ENCODE measurements at regions not wholly inside any gene's neighbourhood (a gene's known extent, or its start where the extent isn't known, plus 50 kb on each side); places are given as distances from the start of the nearest gene placed in this dataset.

- DNase-seq (ENCODE audit: low spot score): no peak
- no peak overlapping the region for H3K27ac Mint-ChIP-seq (ENCODE audit: unreplicated experiment)
- H3K4me3 Mint-ChIP-seq (ENCODE audit: unreplicated experiment): no peak overlapping the region
- H3K4me1 Mint-ChIP-seq (ENCODE audit: low read depth): no peaks in the 10 kb centered on the region
- no peaks in the 10 kb centered on the region for H3K27me3 Mint-ChIP-seq (ENCODE audit: low read depth)
- H3K36me3 Mint-ChIP-seq (ENCODE audit: low read depth): no peaks in the 10 kb centered on the region
- TF ChIP-seq, protein P1, sequence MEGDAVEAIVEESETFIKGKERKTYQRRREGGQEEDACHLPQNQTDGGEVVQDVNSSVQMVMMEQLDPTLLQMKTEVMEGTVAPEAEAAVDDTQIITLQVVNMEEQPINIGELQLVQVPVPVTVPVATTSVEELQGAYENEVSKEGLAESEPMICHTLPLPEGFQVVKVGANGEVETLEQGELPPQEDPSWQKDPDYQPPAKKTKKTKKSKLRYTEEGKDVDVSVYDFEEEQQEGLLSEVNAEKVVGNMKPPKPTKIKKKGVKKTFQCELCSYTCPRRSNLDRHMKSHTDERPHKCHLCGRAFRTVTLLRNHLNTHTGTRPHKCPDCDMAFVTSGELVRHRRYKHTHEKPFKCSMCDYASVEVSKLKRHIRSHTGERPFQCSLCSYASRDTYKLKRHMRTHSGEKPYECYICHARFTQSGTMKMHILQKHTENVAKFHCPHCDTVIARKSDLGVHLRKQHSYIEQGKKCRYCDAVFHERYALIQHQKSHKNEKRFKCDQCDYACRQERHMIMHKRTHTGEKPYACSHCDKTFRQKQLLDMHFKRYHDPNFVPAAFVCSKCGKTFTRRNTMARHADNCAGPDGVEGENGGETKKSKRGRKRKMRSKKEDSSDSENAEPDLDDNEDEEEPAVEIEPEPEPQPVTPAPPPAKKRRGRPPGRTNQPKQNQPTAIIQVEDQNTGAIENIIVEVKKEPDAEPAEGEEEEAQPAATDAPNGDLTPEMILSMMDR (IDR thresholded peaks at IDR 0.05): peak; percentile 40
- no peaks in the 10 kb centered on the region for H3K9me3 Mint-ChIP-seq (ENCODE audit: low read depth)
Measured at GRCh38 chr2:155708071-155708470, 624.5 kb downstream of the NR4A2 start.

GRCh38 chr2:155703917-155704316 lies 628.6 kb downstream of the NR4A2 start:
- no peaks in the 10 kb centered on the region for H3K4me1 Mint-ChIP-seq (ENCODE audit: low read depth)
- no peak for DNase-seq (ENCODE audit: low spot score)
- no peaks in the 10 kb centered on the region for H3K27me3 Mint-ChIP-seq (ENCODE audit: low read depth)
- H3K4me3 Mint-ChIP-seq (ENCODE audit: unreplicated experiment): no peak overlapping the region
- no peak overlapping the region for H3K27ac Mint-ChIP-seq (ENCODE audit: unreplicated experiment)
- TF ChIP-seq, protein P1 (IDR thresholded peaks at IDR 0.05): no peak
- H3K36me3 Mint-ChIP-seq (ENCODE audit: low read depth): no peaks in the 10 kb centered on the region
- no peaks in the 10 kb centered on the region for H3K9me3 Mint-ChIP-seq (ENCODE audit: low read depth)

DNA sequence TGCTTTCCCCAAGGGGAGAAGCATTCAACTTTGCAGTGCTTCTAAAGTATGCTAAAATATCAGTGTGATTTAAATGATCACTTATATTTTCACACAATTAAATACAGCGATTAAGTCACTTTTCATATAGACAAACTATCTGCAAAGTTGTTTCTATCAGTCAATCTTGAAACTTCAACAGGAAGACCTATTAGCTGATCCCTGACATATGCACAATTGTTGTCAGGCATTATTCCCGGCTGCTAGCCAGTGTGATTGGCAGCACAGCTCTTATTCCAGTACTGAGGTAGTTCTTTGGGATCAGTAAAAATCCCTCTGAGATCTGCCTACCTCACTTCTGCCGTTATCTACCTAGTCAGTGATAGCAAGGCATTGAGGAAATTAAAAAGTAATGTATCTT lies 629.5 kb downstream of the NR4A2 start:
- Mint-ChIP-seq H3K9me3 (ENCODE audit: low read depth) (no peaks in the 10 kb centered on the region), H3K27me3 (ENCODE audit: low read depth) (no peaks in the 10 kb centered on the region), H3K4me1 (ENCODE audit: low read depth) (no peaks in the 10 kb centered on the region), H3K27ac (ENCODE audit: unreplicated experiment) (no peak overlapping the region), H3K4me3 (ENCODE audit: unreplicated experiment) (no peak overlapping the region), H3K36me3 (ENCODE audit: low read depth) (no peaks in the 10 kb centered on the region)
- TF ChIP-seq, protein P1 (IDR thresholded peaks at IDR 0.05): no peak
- DNase-seq (ENCODE audit: low spot score): no peak

- Mint-ChIP-seq H3K27ac (ENCODE audit: unreplicated experiment) (no peak overlapping the region), H3K9me3 (ENCODE audit: low read depth) (no peaks in the 10 kb centered on the region), H3K27me3 (ENCODE audit: low read depth) (no peaks in the 10 kb centered on the region), H3K4me1 (ENCODE audit: low read depth) (no peaks in the 10 kb centered on the region), H3K4me3 (ENCODE audit: unreplicated experiment) (no peak overlapping the region), H3K36me3 (ENCODE audit: low read depth) (no peaks in the 10 kb centered on the region)
- TF ChIP-seq, protein P1 (IDR thresholded peaks at IDR 0.05): no peak
- DNase-seq (ENCODE audit: low spot score): no peak
Measured at GRCh38 chr2:155701721-155702120, 630.8 kb downstream of the NR4A2 start.

GRCh38 chr2:155696571-155696970 lies 636.0 kb downstream of the NR4A2 start:
- H3K36me3 Mint-ChIP-seq (ENCODE audit: low read depth): no peaks in the 10 kb centered on the region
- no peaks in the 10 kb centered on the region for H3K9me3 Mint-ChIP-seq (ENCODE audit: low read depth)

More at GRCh38 chr2:155696571-155696970, 636.0 kb downstream of the NR4A2 start:
- Mint-ChIP-seq H3K4me3 (ENCODE audit: unreplicated experiment) (no peak overlapping the region), H3K27ac (ENCODE audit: unreplicated experiment) (no peak overlapping the region), H3K27me3 (ENCODE audit: low read depth) (no peaks in the 10 kb centered on the region), H3K4me1 (ENCODE audit: low read depth) (no peaks in the 10 kb centered on the region)
- no peak for DNase-seq (ENCODE audit: low spot score)
- TF ChIP-seq, protein P1 (IDR thresholded peaks at IDR 0.05): no peak

Data from chondrocyte (in vitro differentiated cells).